ENCODE measurements at regions not wholly inside any gene's neighbourhood (a gene's known extent, or its start where the extent isn't known, plus 50 kb on each side); places are given as distances from the start of the nearest gene placed in this dataset.

DNA sequence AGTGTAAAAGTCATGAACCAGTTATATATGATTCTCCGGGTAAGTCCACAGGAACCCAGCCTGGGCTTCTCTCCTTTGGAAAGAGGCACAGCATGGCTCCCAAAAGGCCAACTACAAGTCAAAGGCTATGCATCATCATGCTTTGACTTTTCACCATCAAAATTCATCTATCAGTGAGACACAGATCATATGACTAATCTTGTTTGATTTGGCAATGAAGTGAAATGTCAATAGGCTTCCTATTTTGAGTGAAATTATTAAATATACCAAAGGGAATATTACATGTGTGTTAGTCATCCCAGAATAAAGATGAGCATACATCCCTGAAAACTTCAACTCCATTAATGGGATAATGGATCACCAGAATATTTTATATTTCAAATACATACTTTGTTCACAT lies 83.5 kb upstream of the ADGRL2 start:
- TF ChIP-seq, protein P1, sequence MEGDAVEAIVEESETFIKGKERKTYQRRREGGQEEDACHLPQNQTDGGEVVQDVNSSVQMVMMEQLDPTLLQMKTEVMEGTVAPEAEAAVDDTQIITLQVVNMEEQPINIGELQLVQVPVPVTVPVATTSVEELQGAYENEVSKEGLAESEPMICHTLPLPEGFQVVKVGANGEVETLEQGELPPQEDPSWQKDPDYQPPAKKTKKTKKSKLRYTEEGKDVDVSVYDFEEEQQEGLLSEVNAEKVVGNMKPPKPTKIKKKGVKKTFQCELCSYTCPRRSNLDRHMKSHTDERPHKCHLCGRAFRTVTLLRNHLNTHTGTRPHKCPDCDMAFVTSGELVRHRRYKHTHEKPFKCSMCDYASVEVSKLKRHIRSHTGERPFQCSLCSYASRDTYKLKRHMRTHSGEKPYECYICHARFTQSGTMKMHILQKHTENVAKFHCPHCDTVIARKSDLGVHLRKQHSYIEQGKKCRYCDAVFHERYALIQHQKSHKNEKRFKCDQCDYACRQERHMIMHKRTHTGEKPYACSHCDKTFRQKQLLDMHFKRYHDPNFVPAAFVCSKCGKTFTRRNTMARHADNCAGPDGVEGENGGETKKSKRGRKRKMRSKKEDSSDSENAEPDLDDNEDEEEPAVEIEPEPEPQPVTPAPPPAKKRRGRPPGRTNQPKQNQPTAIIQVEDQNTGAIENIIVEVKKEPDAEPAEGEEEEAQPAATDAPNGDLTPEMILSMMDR (IDR thresholded peaks at IDR 0.05; ENCODE audit: insufficient read depth, low read length, poor library complexity, severe bottlenecking), result no peak
- no peak for TF ChIP-seq EZH2phosphoT487 (conservative IDR thresholded peaks at IDR 0.05; ENCODE audit: low read length)
- Histone ChIP-seq H3K27me3 (ENCODE audit: low read length) (no peaks in the 10 kb centered on the region), H3K9me3 (ENCODE audit: insufficient read depth, low read length) (no peaks in the 10 kb centered on the region), H3K4me3 (ENCODE audit: insufficient read depth, low read length, poor library complexity, severe bottlenecking) (no peak overlapping the region), H2AFZ (ENCODE audit: low read depth, low read length, severe bottlenecking) (no peak overlapping the region), H3K9me2 (replicated peaks; ENCODE audit: insufficient read depth, low read length) (no peaks in the 10 kb centered on the region), H3K9ac (ENCODE audit: low read length) (no peak overlapping the region), H3K36me3 (ENCODE audit: low read length) (no peaks in the 10 kb centered on the region), H3K4me2 (ENCODE audit: low read depth, low read length, poor library complexity, severe bottlenecking) (no peak overlapping the region), H4K20me1 (ENCODE audit: low read depth, low read length) (no peaks in the 10 kb centered on the region), H3K27ac (ENCODE audit: low read depth, low read length) (no peak overlapping the region), H3K79me2 (ENCODE audit: insufficient read depth, low read length) (no peaks in the 10 kb centered on the region), H3F3A (ENCODE audit: insufficient read depth) (no peaks in the 10 kb centered on the region)

DNA sequence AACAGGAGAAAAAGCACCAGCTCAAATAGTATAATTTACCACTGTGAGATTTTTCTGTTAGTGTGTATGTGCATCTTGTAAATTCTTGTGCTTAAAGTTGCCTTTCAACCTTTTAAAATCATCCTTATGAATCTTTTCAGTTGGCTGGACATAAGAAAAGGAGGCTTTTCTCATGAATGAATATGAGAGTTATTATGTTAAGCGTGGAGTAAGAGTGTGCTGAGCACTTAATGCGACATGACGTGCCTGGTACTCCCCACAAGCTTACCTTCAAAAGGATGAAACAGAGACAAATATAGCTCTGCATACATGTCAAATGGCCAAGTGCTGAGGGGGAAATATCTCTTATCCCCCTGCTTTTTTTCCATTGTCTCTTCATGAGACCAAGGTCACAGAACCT lies 85.3 kb upstream of the ADGRL2 start:
- no peaks in the 10 kb centered on the region for H3K9me2 ChIP-seq (replicated peaks; ENCODE audit: insufficient read depth, low read length)
- H3K27ac ChIP-seq (ENCODE audit: low read depth, low read length), result no peak overlapping the region
- H2AFZ ChIP-seq (ENCODE audit: low read depth, low read length, severe bottlenecking), result no peak overlapping the region

DNA sequence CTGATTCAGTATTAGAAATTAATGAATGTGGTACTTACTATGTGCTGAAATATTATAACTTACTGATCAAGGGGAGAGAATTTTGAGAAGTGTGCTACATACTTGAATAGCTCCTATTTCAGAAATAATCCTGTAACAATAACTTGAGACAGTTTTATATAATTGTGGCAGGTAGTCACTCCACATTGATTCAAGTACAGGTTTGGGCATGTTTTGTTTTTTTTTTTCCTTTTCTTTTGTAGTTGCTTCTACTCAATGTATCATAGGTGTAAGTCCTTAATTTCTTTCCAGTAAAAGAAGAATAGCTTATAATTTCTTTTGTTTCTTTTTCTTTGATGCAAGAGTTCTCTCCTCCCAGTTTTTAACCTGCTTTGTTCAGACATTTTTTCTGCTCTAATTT lies 86.1 kb upstream of the ADGRL2 start:
- H3K4me2 ChIP-seq (ENCODE audit: low read depth, low read length, poor library complexity, severe bottlenecking), result no peak overlapping the region
- no peak overlapping the region for H3K27ac ChIP-seq (ENCODE audit: low read depth, low read length)
- H3K9ac ChIP-seq (ENCODE audit: low read length), result no peak overlapping the region
- H3F3A ChIP-seq (ENCODE audit: insufficient read depth), result no peaks in the 10 kb centered on the region
- no peaks in the 10 kb centered on the region for H3K27me3 ChIP-seq (ENCODE audit: low read length)
- TF ChIP-seq EZH2phosphoT487 (conservative IDR thresholded peaks at IDR 0.05; ENCODE audit: low read length), result no peak
- TF ChIP-seq, protein P1 (IDR thresholded peaks at IDR 0.05; ENCODE audit: insufficient read depth, low read length, poor library complexity, severe bottlenecking), result no peak
- H3K36me3 ChIP-seq (ENCODE audit: low read length), result no peaks in the 10 kb centered on the region
- no peaks in the 10 kb centered on the region for H3K9me3 ChIP-seq (ENCODE audit: insufficient read depth, low read length)
- no peak overlapping the region for H2AFZ ChIP-seq (ENCODE audit: low read depth, low read length, severe bottlenecking)
- no peak overlapping the region for H3K4me3 ChIP-seq (ENCODE audit: insufficient read depth, low read length, poor library complexity, severe bottlenecking)
- H4K20me1 ChIP-seq (ENCODE audit: low read depth, low read length), result no peaks in the 10 kb centered on the region
- no peaks in the 10 kb centered on the region for H3K79me2 ChIP-seq (ENCODE audit: insufficient read depth, low read length)
- H3K9me2 ChIP-seq (replicated peaks; ENCODE audit: insufficient read depth, low read length), result no peaks in the 10 kb centered on the region

More for the DNA sequence above, 85.3 kb upstream of the ADGRL2 start:
- Histone ChIP-seq H3F3A (ENCODE audit: insufficient read depth) (no peaks in the 10 kb centered on the region), H3K4me3 (ENCODE audit: insufficient read depth, low read length, poor library complexity, severe bottlenecking) (no peak overlapping the region), H3K9me3 (ENCODE audit: insufficient read depth, low read length) (no peaks in the 10 kb centered on the region), H3K27me3 (ENCODE audit: low read length) (no peaks in the 10 kb centered on the region), H3K36me3 (ENCODE audit: low read length) (no peaks in the 10 kb centered on the region), H4K20me1 (ENCODE audit: low read depth, low read length) (no peaks in the 10 kb centered on the region), H3K9ac (ENCODE audit: low read length) (no peak overlapping the region), H3K4me2 (ENCODE audit: low read depth, low read length, poor library complexity, severe bottlenecking) (no peak overlapping the region), H3K79me2 (ENCODE audit: insufficient read depth, low read length) (no peaks in the 10 kb centered on the region)
- no peak for TF ChIP-seq EZH2phosphoT487 (conservative IDR thresholded peaks at IDR 0.05; ENCODE audit: low read length)
- TF ChIP-seq, protein P1 (IDR thresholded peaks at IDR 0.05; ENCODE audit: insufficient read depth, low read length, poor library complexity, severe bottlenecking), result no peak

All from SU-DHL-6 (cell line).